Activated CD4-positive, alpha-beta T cell treated with anti-CD3 and anti-CD28 coated beads, Interleukin-2, amount 10 ng/mL, durations not matched to agents 24 days and 14 days (primary cell): ENCODE measurements at regions not wholly inside any gene's neighbourhood (a gene's known extent, or its start where the extent isn't known, plus 50 kb on each side); places are given as distances from the start of the nearest gene placed in this dataset.

Experiments
- DNase-seq: peaks from one replicate; pipeline ENCODE4 v3.0.0; 2022
- H3K27ac Mint-ChIP-seq: one replicate; pipeline ENCODE4 v1.8.0; 2022; ENCODE audit warnings: mild to moderate bottlenecking, mixed read lengths
- H3K27me3 Mint-ChIP-seq: one replicate; pipeline ENCODE4 v1.8.0; 2022; ENCODE audit warnings: mixed read lengths
- H3K36me3 Mint-ChIP-seq: one replicate; pipeline ENCODE4 v1.8.0; 2022; ENCODE audit warnings: low read depth, mild to moderate bottlenecking, mixed read lengths
- H3K4me1 Mint-ChIP-seq: one replicate; pipeline ENCODE4 v1.8.0; 2021; ENCODE audit warnings: mixed read lengths
- H3K4me3 Mint-ChIP-seq: one replicate; pipeline ENCODE4 v1.8.0; 2022; ENCODE audit warnings: mild to moderate bottlenecking, moderate library complexity, mixed read lengths
- H3K9me3 Mint-ChIP-seq: one replicate; pipeline ENCODE4 v1.8.0; 2021; ENCODE audit warnings: mixed read lengths
- intact Hi-C: fragments of 100-400 bp; cut with micrococcal nuclease; formaldehyde crosslinking; loops from one replicate; pipeline ENCODE4 v1.15.1; 2023

GRCh38 chr5:42962124-42962523 lies 78.0 kb downstream of the ANXA2R start:
- no peak overlapping the region for H3K27ac Mint-ChIP-seq
- H3K27me3 Mint-ChIP-seq: peaks cover 3% of the 10 kb centered on the region
- no peaks in the 10 kb centered on the region for H3K9me3 Mint-ChIP-seq
- H3K4me1 Mint-ChIP-seq: peaks cover 2% of the 10 kb centered on the region
- H3K4me3 Mint-ChIP-seq: no peak overlapping the region
- DNase-seq: no peak
- H3K36me3 Mint-ChIP-seq: no peaks in the 10 kb centered on the region
- intact Hi-C loops: no loop called here

DNA sequence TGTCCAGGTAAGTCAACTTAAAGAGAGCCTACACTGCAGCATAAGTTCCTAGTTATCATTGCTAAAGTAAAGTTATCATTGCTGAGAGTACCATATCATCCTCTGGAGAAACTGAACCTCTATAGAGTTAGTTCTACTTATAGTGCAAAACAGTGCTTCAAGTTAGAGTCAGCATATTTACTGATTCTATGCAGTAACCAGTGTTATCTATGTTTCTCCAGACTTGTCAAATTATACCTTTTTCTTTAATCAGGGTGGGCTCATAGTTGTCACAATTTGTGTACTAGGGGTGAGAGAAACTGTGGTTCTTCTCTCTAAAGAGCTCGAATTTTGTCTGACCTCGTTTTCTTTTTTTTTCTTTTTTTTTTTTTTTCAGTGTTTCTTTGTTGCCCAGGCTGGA lies 79.6 kb downstream of the ANXA2R start:
- Mint-ChIP-seq H3K4me3 (no peak overlapping the region), H3K4me1 (no peaks in the 10 kb centered on the region), H3K27ac (no peak overlapping the region), H3K27me3 (peaks cover 3% of the 10 kb centered on the region), H3K36me3 (peaks cover 2% of the 10 kb centered on the region), H3K9me3 (no peaks in the 10 kb centered on the region)
- DNase-seq: no peak
- intact Hi-C loops: no loop called here

DNA sequence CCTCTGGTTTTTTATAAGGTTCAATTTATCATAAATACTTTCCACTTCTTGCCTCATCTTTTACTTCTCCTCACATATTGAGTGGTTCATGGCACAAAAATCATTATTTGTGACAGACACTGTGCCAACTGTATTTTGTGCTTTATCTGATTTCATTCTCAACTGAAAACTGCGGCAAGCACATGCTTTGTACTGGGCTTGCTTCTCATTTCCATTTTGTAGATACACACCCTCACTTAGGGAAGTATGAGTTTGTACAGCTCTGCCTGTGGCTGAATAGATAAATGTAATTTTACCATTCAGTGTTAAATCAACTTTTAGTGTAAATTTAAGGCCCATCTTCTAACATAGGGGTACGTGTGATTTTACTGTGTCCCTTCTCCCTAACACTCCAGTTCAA lies 83.6 kb downstream of the ANXA2R start:
- Mint-ChIP-seq H3K9me3 (peaks cover 6% of the 10 kb centered on the region), H3K4me3 (no peak overlapping the region), H3K27me3 (peaks cover 6% of the 10 kb centered on the region), H3K36me3 (peaks cover 6% of the 10 kb centered on the region), H3K4me1 (peaks cover 17% of the 10 kb centered on the region), H3K27ac (no peak overlapping the region)
- no peak for DNase-seq
- intact Hi-C loops: no loop called here

DNA sequence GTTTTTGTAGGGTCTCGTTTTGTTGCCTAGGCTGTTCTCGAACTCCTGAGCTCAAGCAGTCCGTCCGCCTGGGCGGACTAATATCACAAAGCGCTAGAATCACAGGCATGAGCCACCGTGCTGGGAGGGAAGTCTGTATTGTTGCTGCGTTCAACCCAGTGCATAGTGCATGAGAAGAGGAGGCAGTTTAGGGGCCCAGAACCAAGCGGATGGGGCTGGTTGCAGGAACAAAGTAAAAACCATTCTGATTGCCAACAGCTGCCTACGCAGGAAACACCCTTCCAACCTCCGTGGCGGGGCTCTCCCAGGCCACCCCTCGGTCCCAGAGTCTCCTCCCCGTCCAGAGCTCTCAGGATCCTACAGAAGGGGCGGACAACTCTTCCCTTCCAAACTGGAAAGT lies 87.1 kb downstream of the ANXA2R start:
- H3K9me3 Mint-ChIP-seq: peaks cover 6% of the 10 kb centered on the region
- H3K4me3 Mint-ChIP-seq: peak overlapping the region; percentile 58
- H3K27me3 Mint-ChIP-seq: peaks cover 6% of the 10 kb centered on the region
- intact Hi-C loops: loop anchor here (5.0 kb wide), 2 partner anchors 169 to 649 kb away; partner anchors contain the start of genes NNT and ZNF131
- H3K4me1 Mint-ChIP-seq: peaks cover 37% of the 10 kb centered on the region
- peak; percentile 61 for DNase-seq
- peaks cover 6% of the 10 kb centered on the region for H3K36me3 Mint-ChIP-seq
- no peak overlapping the region for H3K27ac Mint-ChIP-seq

GRCh38 chr5:42952578-42952974 lies 87.5 kb downstream of the ANXA2R start:
- intact Hi-C loops: loop anchor here (5.0 kb wide), 2 partner anchors 170 to 650 kb away; partner anchors contain the start of genes NNT and ZNF131
- peaks cover 6% of the 10 kb centered on the region for H3K9me3 Mint-ChIP-seq
- H3K4me1 Mint-ChIP-seq: peaks cover 37% of the 10 kb centered on the region
- DNase-seq: no peak
- peak overlapping the region; percentile 95 for H3K4me3 Mint-ChIP-seq
- peak overlapping the region; percentile 100 for H3K27ac Mint-ChIP-seq
- peaks cover 6% of the 10 kb centered on the region for H3K27me3 Mint-ChIP-seq
- peaks cover 6% of the 10 kb centered on the region for H3K36me3 Mint-ChIP-seq

DNA sequence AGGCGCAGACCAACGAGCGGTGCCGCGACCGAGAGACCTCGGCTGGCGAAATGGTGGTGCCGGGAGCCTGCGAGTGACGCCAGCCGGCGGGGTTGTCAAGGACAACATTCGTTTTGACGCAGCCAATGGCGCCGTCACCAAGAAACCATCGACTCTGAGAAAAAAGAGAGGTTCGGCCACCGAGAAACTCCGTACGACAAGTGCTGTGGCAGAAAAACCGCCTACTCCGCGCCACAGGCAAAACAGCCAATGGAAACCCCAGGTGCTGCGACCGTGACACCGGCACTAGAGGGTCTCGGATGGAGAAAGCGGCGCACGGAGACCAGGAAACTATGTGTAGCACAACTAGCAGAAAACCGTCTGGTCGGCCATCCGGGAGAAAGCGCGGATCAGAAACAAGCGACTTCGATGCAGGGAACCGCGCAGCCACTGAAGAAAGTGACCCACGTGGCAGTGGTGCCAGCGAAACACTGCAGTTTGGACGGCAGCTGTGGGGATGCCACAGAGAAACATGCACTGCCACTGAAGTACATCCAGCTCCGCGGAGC lies 88.8 kb downstream of the ANXA2R start:
- H3K4me1 Mint-ChIP-seq: peaks cover 37% of the 10 kb centered on the region

DNA sequence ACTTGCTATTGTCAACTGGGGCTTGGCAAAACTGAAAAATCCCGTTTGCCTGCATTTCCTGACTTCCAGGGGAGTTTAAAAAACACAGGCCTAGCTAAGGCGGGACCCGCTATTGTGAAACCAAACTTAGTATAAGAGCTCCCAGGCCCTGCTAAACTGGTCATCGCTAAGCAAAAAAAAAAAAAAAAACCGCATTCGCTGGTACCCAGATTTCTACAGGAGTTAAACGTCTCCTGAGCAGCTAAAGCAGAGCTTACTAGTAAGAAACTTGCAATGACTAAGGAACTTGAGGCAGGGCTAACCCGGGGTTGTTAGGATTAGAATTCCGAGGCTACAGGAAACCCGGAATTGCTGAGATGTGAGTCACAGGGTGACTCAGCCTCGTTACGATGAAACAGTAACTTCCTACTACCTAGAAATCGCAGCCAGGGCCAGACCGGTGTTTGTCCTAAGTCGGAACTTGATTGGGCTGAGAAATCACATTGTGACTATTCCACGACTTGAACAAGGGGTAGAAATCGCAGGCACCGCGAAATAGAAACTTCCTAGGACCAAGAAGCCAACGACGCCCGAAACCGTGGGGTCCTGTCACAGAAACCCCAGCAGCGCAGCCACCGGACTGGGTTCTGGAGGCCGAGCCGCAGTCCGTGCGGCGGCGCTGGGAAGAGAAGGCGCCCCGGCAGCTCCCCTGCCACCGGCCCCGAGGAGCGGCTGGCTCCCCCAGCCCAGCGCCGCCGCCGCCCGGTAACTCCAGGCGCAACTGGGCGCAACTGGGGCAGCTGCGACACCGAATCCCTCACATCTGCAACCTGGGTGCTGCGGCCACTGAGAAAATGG lies 89.4 kb downstream of the ANXA2R start:
- intact Hi-C loops: loop anchor here (1.0 to 5.0 kb wide), 9 partner anchors 41 to 652 kb away; partner anchors contain the start of genes ANXA2R, HMGCS1, NNT and PAIP1
- DNase-seq: peak; percentile 89
- peaks cover 37% of the 10 kb centered on the region for H3K4me1 Mint-ChIP-seq

More for the DNA sequence above, 88.8 kb downstream of the ANXA2R start:
- peak; percentile 93 for DNase-seq
- H3K27me3 Mint-ChIP-seq: peaks cover 5% of the 10 kb centered on the region
- peak overlapping the region; percentile 95 for H3K4me3 Mint-ChIP-seq
- H3K27ac Mint-ChIP-seq: peak overlapping the region; percentile 100
- H3K9me3 Mint-ChIP-seq: peaks cover 6% of the 10 kb centered on the region
- peaks cover 4% of the 10 kb centered on the region for H3K36me3 Mint-ChIP-seq
- intact Hi-C loops: loop anchor here (1.0 to 5.0 kb wide), 6 partner anchors 42 to 651 kb away; partner anchors contain the start of genes HMGCS1, NNT, PAIP1 and ZNF131

GRCh38 chr5:42950116-42950455 lies 90.0 kb downstream of the ANXA2R start:
- Mint-ChIP-seq H3K9me3 (peaks cover 6% of the 10 kb centered on the region), H3K4me3 (peak overlapping the region; percentile 95)
- intact Hi-C loops: loop anchor here (1.0 to 5.0 kb wide), 7 partner anchors 43 to 652 kb away; partner anchors contain the start of genes ANXA2R, HMGCS1, NNT and PAIP1

More for the DNA sequence above, 89.4 kb downstream of the ANXA2R start:
- H3K4me3 Mint-ChIP-seq: peak overlapping the region; percentile 95
- H3K36me3 Mint-ChIP-seq: peaks cover 4% of the 10 kb centered on the region
- peaks cover 6% of the 10 kb centered on the region for H3K9me3 Mint-ChIP-seq
- H3K27me3 Mint-ChIP-seq: peaks cover 5% of the 10 kb centered on the region
- peak overlapping the region; percentile 100 for H3K27ac Mint-ChIP-seq

DNA sequence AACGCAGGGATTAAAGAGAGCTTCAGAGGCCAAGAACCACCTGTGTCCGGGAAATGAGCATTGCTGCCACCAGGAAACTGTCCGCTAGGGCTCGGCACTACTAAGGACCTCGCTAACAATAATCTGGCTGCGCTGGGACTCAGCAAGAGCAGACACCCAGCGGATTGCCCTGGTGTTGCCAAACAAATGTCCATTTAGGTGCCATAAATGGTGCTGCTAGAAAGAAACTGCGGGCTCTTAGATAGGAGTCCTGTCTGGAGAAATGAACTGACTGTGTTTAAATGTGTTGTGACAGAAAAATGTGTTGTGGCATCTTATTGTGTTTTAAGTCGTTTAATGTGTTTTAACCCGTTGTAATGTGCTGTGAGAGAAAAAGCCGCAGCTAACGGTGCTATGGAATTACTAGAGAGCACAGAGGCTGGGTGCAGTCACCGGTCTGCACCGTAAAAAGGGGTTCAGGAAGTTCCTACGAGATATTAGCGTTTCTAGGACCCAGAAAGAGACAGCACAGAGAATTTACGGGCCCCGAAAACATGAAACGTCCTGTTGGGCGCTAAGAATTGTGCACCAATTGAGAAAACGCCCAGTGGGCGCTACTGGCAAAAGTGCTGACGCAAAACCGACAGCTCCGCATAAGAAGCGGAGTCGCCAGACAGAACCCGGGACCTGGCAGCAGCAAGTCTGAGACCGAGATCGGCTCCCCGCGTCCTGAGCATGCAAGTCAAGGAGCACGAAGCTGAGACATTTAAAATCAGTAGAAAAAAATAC lies 90.6 kb downstream of the ANXA2R start:
- intact Hi-C loops: loop anchor here (1.0 to 5.0 kb wide), 9 partner anchors 44 to 653 kb away; partner anchors contain the start of genes ANXA2R, HMGCS1, NNT and PAIP1
- peak; percentile 88 for DNase-seq
- peaks cover 6% of the 10 kb centered on the region for H3K9me3 Mint-ChIP-seq
- H3K4me1 Mint-ChIP-seq: peaks cover 40% of the 10 kb centered on the region
- peaks cover 4% of the 10 kb centered on the region for H3K36me3 Mint-ChIP-seq
- peak overlapping the region; percentile 95 for H3K4me3 Mint-ChIP-seq
- H3K27ac Mint-ChIP-seq: peak overlapping the region; percentile 90
- H3K27me3 Mint-ChIP-seq: peaks cover 9% of the 10 kb centered on the region

More at GRCh38 chr5:42950116-42950455, 90.0 kb downstream of the ANXA2R start:
- H3K27me3 Mint-ChIP-seq: peaks cover 5% of the 10 kb centered on the region
- DNase-seq: no peak
- peaks cover 4% of the 10 kb centered on the region for H3K36me3 Mint-ChIP-seq
- peaks cover 39% of the 10 kb centered on the region for H3K4me1 Mint-ChIP-seq
- peak overlapping the region; percentile 100 for H3K27ac Mint-ChIP-seq

DNA sequence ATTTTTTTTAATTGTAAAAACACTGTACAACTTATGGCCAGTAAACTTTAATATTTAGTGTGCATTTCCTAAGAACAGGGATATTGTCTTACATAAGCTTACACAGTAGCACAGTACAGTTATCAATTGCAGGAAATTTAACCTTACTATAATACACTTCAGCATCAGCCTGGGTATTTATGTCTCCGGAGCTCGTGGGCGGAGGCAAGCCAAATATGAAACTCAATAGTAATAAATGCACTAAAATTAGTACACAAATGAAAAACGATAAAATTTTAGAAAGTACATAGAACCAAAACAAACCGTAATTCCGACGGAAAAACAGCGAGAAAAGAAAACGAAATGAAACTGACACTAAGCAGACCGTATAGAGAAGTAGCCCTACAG lies 91.2 kb downstream of the ANXA2R start:
- H3K27me3 Mint-ChIP-seq: peaks cover 13% of the 10 kb centered on the region
- H3K36me3 Mint-ChIP-seq: peaks cover 3% of the 10 kb centered on the region
- peak overlapping the region; percentile 90 for H3K27ac Mint-ChIP-seq
- H3K9me3 Mint-ChIP-seq: peaks cover 6% of the 10 kb centered on the region
- peak overlapping the region; percentile 95 for H3K4me3 Mint-ChIP-seq
- intact Hi-C loops: loop anchor here (1.0 kb wide), 2 partner anchors 71 to 244 kb away; no protein-coding TSS in a partner anchor
- peaks cover 40% of the 10 kb centered on the region for H3K4me1 Mint-ChIP-seq
- no peak for DNase-seq

GRCh38 chr5:42944989-42945388 lies 95.1 kb downstream of the ANXA2R start:
- peaks cover 28% of the 10 kb centered on the region for H3K27me3 Mint-ChIP-seq
- no peaks in the 10 kb centered on the region for H3K9me3 Mint-ChIP-seq
- intact Hi-C loops: no loop called here
- peaks cover 15% of the 10 kb centered on the region for H3K4me1 Mint-ChIP-seq
- no peaks in the 10 kb centered on the region for H3K36me3 Mint-ChIP-seq
- DNase-seq: no peak
- no peak overlapping the region for H3K27ac Mint-ChIP-seq
- H3K4me3 Mint-ChIP-seq: no peak overlapping the region

DNA sequence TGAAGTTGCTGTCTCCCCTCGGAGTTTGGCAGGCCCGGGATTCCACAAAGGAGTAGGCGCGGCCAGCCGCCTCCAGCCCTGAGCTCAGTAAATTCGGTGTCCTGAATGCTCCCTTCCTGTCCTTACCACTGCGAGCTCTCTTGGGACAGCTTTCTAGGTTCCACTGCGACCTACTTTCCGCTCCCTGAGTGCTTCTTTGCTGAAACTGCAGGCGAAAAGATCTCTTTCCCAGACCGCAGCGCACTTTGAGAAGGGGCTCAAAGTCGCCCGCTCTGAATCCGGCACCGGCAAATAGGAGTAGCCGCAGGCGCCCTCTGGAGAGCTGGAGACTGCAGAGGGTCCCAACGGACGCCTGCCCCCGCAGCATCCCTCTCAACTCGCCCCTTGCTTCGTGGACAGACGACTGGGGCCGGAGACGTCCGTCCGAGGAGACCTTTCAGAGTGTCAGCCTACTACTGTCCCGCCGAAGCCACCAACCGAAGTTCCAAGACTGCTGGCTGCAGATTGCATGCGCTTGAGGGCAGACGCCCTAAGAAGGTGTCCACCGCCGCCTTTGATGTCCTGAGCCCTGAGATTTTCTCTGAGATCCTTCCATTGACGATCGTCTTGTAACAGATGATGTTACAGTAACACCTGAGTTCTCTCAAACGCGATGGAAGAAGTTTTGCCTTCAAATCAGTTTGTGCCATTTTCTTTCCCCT lies 96.0 kb downstream of the ANXA2R start:
- peaks cover 7% of the 10 kb centered on the region for H3K4me1 Mint-ChIP-seq
- DNase-seq: no peak
- peaks cover 28% of the 10 kb centered on the region for H3K27me3 Mint-ChIP-seq
- no peaks in the 10 kb centered on the region for H3K36me3 Mint-ChIP-seq
- H3K4me3 Mint-ChIP-seq: no peak overlapping the region
- H3K27ac Mint-ChIP-seq: no peak overlapping the region
- H3K9me3 Mint-ChIP-seq: no peaks in the 10 kb centered on the region
- intact Hi-C loops: no loop called here

- Mint-ChIP-seq H3K9me3 (peaks cover 8% of the 10 kb centered on the region), H3K36me3 (no peaks in the 10 kb centered on the region), H3K27ac (no peak overlapping the region), H3K4me1 (peaks cover 5% of the 10 kb centered on the region), H3K4me3 (no peak overlapping the region), H3K27me3 (peaks cover 32% of the 10 kb centered on the region)
- no peak for DNase-seq
- intact Hi-C loops: no loop called here
Measured at GRCh38 chr5:42940853-42941252, 99.3 kb downstream of the ANXA2R start.
